ENCODE measurements at regions not wholly inside any gene's neighbourhood (a gene's known extent, or its start where the extent isn't known, plus 50 kb on each side); places are given as distances from the start of the nearest gene placed in this dataset.

- intact Hi-C loops (cut with micrococcal nuclease; ENCODE audit: unreplicated experiment) = loop anchor here (10.0 kb wide), 1 partner anchor 56 kb away; no protein-coding TSS in a partner anchor
- POLR2A ChIA-PET (ENCODE audit: low non-redundant PET) = no interaction called here
- no TSS peak for BruUV-seq (replicated peaks)
- no peak overlapping the region for H3K27ac ChIP-seq (ENCODE audit: low read depth, low read length, poor library complexity, severe bottlenecking)
- DNase-seq (ENCODE audit: low spot score) = no peak
- CTCF ChIA-PET = no interaction called here
- H3K4me1 ChIP-seq (ENCODE audit: insufficient read depth, low read length, poor library complexity, severe bottlenecking) = no peaks in the 10 kb centered on the region
- H3K9me3 ChIP-seq (ENCODE audit: low read depth, low read length, poor library complexity, severe bottlenecking) = no peaks in the 10 kb centered on the region
- no peak overlapping the region for H3K4me3 ChIP-seq (ENCODE audit: low read depth, low read length, poor library complexity, severe bottlenecking)
- no peaks in the 10 kb centered on the region for H3K36me3 ChIP-seq (ENCODE audit: insufficient read depth, low read length, poor library complexity, severe bottlenecking)
- TF ChIP-seq EZH2 (IDR thresholded peaks at IDR 0.05; ENCODE audit: borderline replicate concordance, low read depth, low read length, poor library complexity, severe bottlenecking) (no peak), CTCF (conservative IDR thresholded peaks at IDR 0.05; ENCODE audit: low read depth, low read length) (no peak)
- no peaks in the 10 kb centered on the region for H3K27me3 ChIP-seq (replicated peaks; ENCODE audit: insufficient read depth, low read depth, low read length, poor library complexity)
These were observed 380.1 kb upstream of the TUSC1 start for GRCh38 chr9:26058111-26058895.

- no peak overlapping the region for H3K27ac ChIP-seq (ENCODE audit: low read depth, low read length, poor library complexity, severe bottlenecking)
- intact Hi-C loops (cut with micrococcal nuclease; ENCODE audit: unreplicated experiment) = loop anchor here (10.0 kb wide), 1 partner anchor 58 kb away; no protein-coding TSS in a partner anchor
- H3K4me3 ChIP-seq (ENCODE audit: low read depth, low read length, poor library complexity, severe bottlenecking) = no peak overlapping the region
- DNase-seq (ENCODE audit: low spot score) = no peak
- CTCF ChIA-PET = no interaction called here
- H3K4me1 ChIP-seq (ENCODE audit: insufficient read depth, low read length, poor library complexity, severe bottlenecking) = no peaks in the 10 kb centered on the region
- H3K36me3 ChIP-seq (ENCODE audit: insufficient read depth, low read length, poor library complexity, severe bottlenecking) = no peaks in the 10 kb centered on the region
- no peaks in the 10 kb centered on the region for H3K9me3 ChIP-seq (ENCODE audit: low read depth, low read length, poor library complexity, severe bottlenecking)
- no peaks in the 10 kb centered on the region for H3K27me3 ChIP-seq (replicated peaks; ENCODE audit: insufficient read depth, low read depth, low read length, poor library complexity)
- no TSS peak for BruUV-seq (replicated peaks)
- POLR2A ChIA-PET (ENCODE audit: low non-redundant PET) = no interaction called here
- no peak for TF ChIP-seq CTCF (conservative IDR thresholded peaks at IDR 0.05; ENCODE audit: low read depth, low read length)
- TF ChIP-seq EZH2 (IDR thresholded peaks at IDR 0.05; ENCODE audit: borderline replicate concordance, low read depth, low read length, poor library complexity, severe bottlenecking) = no peak
These were observed 378.8 kb upstream of the TUSC1 start for GRCh38 chr9:26057050-26057449.

DNA sequence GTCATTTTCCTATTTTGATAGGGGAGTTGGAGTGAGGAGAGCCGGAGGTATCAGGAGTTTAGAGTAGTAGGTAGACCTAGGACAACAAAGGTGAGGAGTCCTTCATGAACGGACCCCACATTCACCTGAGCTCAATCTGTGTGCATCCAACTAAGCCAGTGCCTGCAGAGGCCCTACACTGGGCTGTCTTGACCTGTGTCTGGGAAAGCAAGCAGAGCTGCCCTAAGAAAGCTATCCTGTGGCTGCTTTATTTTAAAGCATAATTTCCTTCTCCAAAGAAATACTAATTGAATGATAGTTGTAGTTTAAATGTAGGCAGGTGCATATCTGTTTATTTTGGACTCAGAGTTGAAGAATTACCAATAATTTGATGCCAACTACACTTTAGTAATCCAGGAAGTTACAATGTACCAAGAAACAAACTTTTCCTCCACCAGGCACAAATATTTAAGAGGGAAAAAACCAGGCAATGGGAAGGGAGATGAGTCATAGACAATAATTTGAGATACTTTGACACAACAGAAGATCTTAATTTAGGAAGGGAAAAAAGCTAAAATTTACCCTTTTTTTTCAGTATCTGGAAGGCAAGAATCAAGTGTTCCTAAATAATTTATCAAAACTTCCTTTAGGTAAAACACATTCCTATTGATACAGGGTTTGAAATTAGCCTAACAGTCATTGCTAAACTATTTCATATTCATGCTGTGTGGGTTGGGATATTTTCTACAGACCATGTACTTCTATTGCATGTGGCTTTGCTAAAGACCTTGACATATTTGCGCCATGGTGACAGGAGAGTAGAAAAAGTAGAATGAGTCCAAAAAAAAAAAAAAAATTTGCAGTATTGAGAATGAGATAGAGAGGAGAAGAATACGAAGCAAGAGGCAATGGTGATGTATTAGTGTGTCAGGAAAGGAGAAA is 376.6 kb upstream of the TUSC1 start:
- no peak overlapping the region for H3K4me3 ChIP-seq (ENCODE audit: low read depth, low read length, poor library complexity, severe bottlenecking)
- H3K9me3 ChIP-seq (ENCODE audit: low read depth, low read length, poor library complexity, severe bottlenecking) = no peaks in the 10 kb centered on the region
- H3K27ac ChIP-seq (ENCODE audit: low read depth, low read length, poor library complexity, severe bottlenecking) = no peak overlapping the region
- H3K36me3 ChIP-seq (ENCODE audit: insufficient read depth, low read length, poor library complexity, severe bottlenecking) = no peaks in the 10 kb centered on the region
- intact Hi-C loops (cut with micrococcal nuclease; ENCODE audit: unreplicated experiment) = loop anchor here (10.0 kb wide), 1 partner anchor 60 kb away; no protein-coding TSS in a partner anchor
- ChIA-PET CTCF (no interaction called here), POLR2A (ENCODE audit: low non-redundant PET) (no interaction called here)
- no peaks in the 10 kb centered on the region for H3K27me3 ChIP-seq (replicated peaks; ENCODE audit: insufficient read depth, low read depth, low read length, poor library complexity)
- TF ChIP-seq CTCF (conservative IDR thresholded peaks at IDR 0.05; ENCODE audit: low read depth, low read length) (no peak), EZH2 (IDR thresholded peaks at IDR 0.05; ENCODE audit: borderline replicate concordance, low read depth, low read length, poor library complexity, severe bottlenecking) (no peak)
- no peak for DNase-seq (ENCODE audit: low spot score)
- BruUV-seq (replicated peaks) = no TSS peak
- no peaks in the 10 kb centered on the region for H3K4me1 ChIP-seq (ENCODE audit: insufficient read depth, low read length, poor library complexity, severe bottlenecking)

All from A673 (cell line).